ENCODE measurements at regions not wholly inside any gene's neighbourhood (a gene's known extent, or its start where the extent isn't known, plus 50 kb on each side); places are given as distances from the start of the nearest gene placed in this dataset.

- no peak for TF ChIP-seq POLR2A (IDR thresholded peaks at IDR 0.05; ENCODE audit: low read depth, low read length)
- TF ChIP-seq POLR2AphosphoS5 (IDR thresholded peaks at IDR 0.05; ENCODE audit: low read depth, low read length), result no peak
Measured at GRCh38 chr1:181356505-181357340, 126.6 kb upstream of the CACNA1E start.

Measured in GM12891 (cell line).